GM12891 (cell line): ENCODE measurements at regions not wholly inside any gene's neighbourhood (a gene's known extent, or its start where the extent isn't known, plus 50 kb on each side); places are given as distances from the start of the nearest gene placed in this dataset.

Source experiments
- DNase-seq: peaks from one replicate; pipeline ENCODE4 v3.0.0; 2011; ENCODE audit warnings: low spot score; ENCODE audit not compliant: insufficient read length
- FAIRE-seq: peaks from 2 replicates; lab custom pipeline; 2011; peaks lifted over from hg19 to GRCh38; lab: Jason Lieb, UNC
- PAX5 ChIP-seq: IDR thresholded peaks from 2 replicates; pipeline ENCODE4 v1.6.1; 2011; ENCODE audit warnings: low read length, moderate library complexity, mild to moderate bottlenecking; ENCODE audit not compliant: insufficient read depth, severe bottlenecking
- POLR2A ChIP-seq: IDR thresholded peaks from 2 replicates; pipeline ENCODE4 v1.6.1; 2011; ENCODE audit warnings: low read depth, low read length, control low read depth
- POLR2AphosphoS5 ChIP-seq: IDR thresholded peaks from 2 replicates; pipeline ENCODE4 v1.6.1; 2011; ENCODE audit warnings: low read depth, low read length, control low read depth
- POU2F2 ChIP-seq: IDR thresholded peaks from 2 replicates; pipeline ENCODE4 v1.6.1; 2011; ENCODE audit warnings: low read depth, mild to moderate bottlenecking, control low read depth, low read length, moderate library complexity
- SPI1 ChIP-seq: IDR thresholded peaks from 2 replicates; pipeline ENCODE4 v1.6.1; 2011; ENCODE audit warnings: low read depth, low read length, control low read depth
- TAF1 ChIP-seq: IDR thresholded peaks from 2 replicates; pipeline ENCODE4 v1.6.1; 2011; ENCODE audit warnings: low read depth, low read length, control low read depth

DNA sequence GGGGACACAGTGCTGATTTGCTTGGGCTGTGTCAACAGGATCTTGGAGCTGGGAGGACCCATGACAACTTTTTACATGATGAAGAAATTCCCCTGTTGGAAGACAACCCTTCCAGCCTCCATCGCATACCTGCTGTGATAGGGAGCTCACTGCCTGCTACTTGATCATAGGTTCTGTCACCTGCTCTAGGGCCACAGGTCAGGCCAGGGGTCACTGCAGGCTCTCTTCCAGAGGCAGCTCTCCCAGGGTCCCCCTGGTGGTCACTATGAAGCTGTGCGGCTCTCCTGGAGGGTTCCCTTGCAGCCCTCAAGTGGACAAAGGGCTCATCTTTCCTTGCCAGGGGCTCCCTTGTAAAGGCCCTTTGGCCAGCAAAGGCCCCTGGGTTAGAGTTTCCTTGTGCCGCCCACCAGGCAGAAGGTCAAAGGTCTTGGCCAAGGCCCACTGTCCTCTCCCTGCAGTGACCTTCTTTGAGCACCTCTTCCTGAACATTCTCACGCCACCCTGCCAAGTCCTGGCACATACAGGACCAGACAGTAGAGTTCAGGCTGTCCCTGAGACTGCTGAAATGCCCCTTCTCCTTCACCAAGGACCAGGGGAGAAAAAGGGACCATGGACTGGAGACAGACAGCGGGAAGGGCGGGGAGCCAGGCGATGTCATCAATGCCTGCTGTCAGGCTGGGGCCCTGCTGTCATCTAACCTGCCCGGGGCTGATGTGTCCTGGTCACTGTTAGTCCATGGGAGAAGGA is 345.1 kb downstream of the DYSF start:
- DNase-seq (no peak), FAIRE-seq (no peak)
- no peak for TF ChIP-seq POU2F2
- TF ChIP-seq SPI1 = no peak
- no peak for TF ChIP-seq PAX5
- no peak for TF ChIP-seq POLR2AphosphoS5
- no peak for TF ChIP-seq TAF1
- no peak for TF ChIP-seq POLR2A

DNA sequence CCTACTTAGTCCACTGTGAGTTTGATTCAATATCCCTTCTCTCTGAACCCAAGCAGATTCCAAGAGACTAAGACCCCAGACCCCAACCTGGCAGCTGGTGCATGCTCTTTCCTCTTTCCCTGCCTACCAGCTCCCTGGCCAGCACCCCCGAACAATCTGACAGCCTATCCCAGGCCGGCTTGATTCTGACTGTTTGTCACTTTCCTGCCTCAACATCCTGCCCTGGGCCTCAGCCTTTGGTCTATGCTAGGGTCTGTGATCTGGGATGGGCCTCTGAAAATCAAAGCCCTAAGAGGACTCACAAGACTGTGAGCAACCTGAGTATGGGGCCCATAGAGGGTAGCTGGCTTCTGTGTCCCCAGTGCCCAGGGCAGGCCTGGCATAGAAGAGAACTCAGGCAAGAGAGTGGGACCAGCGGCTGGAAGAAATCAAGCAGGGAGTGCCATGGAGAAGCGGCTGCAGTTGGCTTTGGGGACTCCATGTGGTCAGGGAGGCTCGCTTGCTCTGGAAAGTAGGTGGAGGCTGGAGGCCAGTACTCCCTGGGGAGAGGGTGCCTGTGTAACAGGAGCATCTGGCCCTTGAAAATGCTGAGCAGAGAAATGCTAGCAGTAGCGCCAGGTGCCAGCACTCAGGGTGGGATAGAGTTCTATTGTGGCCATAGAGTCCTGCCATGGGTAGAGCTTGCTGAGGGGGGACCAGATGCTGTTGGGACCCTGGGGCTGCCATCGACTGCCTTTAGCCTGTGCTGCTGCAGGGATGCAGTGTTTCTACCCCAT is 343.9 kb downstream of the DYSF start:
- TF ChIP-seq TAF1 = no peak
- no peak for TF ChIP-seq POLR2A
- TF ChIP-seq POU2F2 = no peak
- no peak for TF ChIP-seq SPI1
- FAIRE-seq (no peak), DNase-seq (no peak)

DNA sequence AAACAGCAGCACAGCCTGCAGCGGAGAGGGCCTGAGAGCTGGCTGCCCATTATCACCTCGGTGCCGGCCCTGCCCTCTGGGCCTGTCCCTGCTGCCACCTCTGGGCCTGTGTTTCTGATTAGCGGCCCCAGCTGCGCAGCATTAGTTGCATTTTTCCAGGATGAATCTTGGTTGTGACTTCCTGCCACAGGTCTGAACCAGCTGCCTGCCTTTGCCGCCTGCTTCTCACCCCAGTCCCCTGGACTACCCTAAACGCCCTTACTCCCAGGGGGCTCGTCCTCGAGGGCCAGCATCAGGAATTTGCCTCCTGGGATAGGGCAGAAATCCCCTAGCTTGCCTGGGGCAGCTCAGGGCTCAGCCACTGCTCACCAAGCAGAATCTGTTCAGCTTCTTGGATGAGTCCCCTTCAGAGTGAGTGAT is 342.8 kb downstream of the DYSF start:
- TF ChIP-seq SPI1 (no peak), POLR2AphosphoS5 (no peak), TAF1 (no peak), POLR2A (no peak)
- DNase-seq (no peak), FAIRE-seq (no peak)

DNA sequence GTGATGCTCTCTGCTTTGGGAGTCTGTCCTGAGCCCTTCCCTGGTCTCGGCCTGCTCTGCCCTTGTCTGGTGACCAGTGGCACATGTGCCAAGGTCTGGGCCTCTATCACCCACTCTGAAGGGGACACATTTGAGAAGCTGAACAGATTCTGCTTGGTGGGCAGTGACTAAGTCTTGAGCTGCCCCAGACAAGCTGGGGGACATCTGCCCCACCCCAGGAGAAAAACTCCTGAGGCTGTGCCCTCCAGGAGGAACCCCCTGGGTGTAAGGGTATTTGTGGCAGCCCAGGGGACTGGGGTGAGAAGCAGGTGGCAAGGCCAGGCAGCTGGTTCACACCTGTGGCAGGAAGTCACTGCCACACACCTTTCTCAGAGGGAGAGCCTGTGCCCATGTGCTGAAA is 342.1 kb downstream of the DYSF start:
- no peak for TF ChIP-seq SPI1
- no peak for TF ChIP-seq POU2F2
- TF ChIP-seq POLR2AphosphoS5 = no peak
- no peak for TF ChIP-seq POLR2A
- no peak for FAIRE-seq
- DNase-seq = no peak

DNA sequence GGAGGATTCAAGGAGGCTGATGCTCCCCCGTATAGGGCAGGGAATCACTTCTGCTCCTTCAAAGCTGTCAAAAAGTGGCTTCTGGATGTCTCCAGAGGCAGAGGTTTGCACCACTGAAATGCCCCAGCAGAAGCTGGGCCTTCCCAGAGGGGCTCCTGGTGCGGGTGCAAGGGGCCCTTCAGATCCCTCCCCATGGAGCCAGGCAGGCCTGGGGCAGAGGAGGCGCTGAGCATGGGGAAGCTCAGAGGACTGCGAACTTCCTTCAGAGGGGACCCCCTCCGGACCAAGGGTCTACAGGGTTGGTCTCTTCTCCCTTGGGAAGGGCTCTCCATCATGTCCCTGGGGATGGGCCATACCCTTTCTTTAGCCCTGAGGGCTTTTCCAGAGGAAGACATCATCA is 341.2 kb downstream of the DYSF start:
- DNase-seq (no peak), FAIRE-seq (no peak)
- TF ChIP-seq PAX5 (no peak), SPI1 (no peak), POLR2AphosphoS5 (no peak), POU2F2 (no peak), POLR2A (no peak), TAF1 (no peak)

DNA sequence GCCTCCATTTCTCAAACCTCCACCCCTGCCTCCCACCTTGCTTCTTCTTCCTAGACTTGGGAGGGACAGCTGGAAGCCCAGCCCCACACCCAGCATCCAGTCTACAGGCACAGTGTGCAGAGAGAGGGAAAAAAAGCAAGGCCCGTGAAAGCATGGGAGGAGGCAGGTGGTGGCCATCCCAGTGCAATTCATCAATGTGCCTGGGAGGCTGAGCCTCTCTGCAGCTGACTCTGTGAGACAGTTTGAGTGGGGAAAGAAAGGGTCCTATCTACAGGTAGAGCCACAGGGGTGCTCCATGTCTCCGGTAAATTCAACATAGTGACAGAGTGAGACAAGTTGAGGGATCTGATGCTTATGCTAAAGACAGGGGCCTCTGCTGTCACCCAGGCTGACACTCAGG is 340.6 kb downstream of the DYSF start:
- FAIRE-seq (no peak), DNase-seq (no peak)
- TF ChIP-seq TAF1 (no peak), POU2F2 (no peak), POLR2AphosphoS5 (no peak), POLR2A (no peak), PAX5 (no peak), SPI1 (no peak)

DNA sequence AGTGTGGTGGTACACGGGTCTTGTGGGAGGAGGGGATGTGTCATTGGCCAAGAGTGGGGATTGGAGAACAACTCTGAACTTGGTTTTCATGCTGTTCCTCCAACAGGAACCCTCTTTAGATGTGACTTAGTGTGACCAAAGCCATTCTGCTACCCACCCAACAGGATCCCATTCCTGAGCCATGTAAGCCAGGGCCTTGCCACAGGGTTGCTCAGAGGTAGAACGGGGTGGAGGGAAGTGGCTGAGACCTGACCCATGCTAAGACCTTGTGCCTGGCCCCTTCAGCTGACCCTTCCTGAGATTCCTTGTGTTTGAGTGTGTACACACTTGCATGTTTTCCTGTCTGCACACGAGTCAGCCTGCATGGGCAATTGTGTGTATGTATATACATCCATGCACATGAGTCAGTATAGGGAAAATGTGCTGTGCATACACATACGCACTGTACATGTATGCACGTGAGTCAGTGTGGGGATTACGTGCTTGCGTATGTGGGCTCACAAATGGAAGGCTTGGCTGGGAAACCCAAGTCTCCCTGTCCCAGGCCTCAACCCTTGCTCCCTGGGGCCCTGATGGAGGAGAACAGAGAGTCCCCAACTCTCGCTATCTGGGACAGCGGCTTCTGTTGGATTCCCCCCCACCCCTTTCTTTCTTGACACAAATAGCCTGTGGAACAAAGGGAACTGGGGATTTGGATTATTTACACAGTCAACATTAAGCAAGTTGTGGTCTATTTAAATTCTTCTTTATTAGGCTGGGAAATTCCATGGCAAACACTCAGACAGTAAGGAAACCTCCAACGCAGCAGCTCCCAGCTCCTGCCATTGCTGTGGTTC is 339.8 kb downstream of the DYSF start:
- FAIRE-seq = no peak

DNA sequence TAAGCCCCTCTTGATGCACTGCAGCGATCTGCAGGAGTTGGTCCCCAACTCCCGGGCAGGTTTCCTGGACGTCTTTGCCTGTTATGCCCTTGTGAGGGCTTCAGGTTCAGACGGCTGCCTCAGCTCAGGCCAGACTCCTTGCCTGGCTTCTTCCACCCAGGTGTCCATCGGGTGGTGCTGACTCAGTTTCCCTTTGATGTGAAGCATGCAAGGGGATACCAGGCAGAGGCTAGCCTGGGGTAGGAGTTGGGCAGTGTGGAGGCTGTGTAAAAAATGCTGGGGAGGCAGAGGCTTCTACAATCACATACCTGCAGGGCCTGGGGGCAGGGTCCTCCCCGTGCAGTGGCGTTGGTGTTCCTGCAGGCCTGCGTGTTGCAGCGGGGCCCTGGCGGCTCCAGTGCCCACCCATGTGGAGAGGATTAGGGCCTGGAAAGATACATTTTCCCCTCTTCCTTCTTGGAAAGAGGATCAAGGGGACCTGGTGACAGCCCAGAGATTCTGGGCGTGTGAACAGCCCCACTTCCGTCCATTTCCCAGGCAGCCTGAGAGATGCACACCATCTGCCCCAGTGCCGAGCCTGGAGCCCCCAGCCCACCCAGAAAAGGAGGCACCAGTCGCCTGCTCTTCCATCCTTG is 338.3 kb downstream of the DYSF start:
- DNase-seq = no peak
- TF ChIP-seq SPI1 (no peak), POLR2A (no peak), PAX5 (no peak), POU2F2 (no peak), TAF1 (no peak), POLR2AphosphoS5 (no peak)
- FAIRE-seq = no peak

More for the DNA sequence above, 339.8 kb downstream of the DYSF start:
- TF ChIP-seq SPI1 (no peak), POLR2A (no peak), POU2F2 (no peak), POLR2AphosphoS5 (no peak), PAX5 (no peak), TAF1 (no peak)
- no peak for DNase-seq

DNA sequence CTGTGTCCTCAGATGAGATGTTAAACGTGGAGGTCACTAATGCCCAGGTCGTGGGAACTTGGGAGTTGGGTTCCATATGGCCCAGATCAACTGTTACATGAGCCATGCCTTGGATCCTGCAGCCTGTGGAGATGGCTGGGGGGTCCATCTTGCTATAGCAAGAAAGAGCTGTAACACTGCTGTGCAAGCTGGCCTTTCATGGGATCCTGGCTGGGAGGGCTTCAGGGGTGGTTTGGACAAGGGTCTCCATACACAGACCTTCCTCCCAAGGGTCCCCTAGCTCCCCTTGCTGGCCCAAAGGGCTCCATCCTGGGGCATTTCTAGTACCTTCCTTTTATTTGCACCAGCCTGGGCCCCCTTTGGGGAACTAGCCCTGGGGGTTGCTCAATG is 337.7 kb downstream of the DYSF start:
- FAIRE-seq = no peak
- DNase-seq = no peak
- TF ChIP-seq POLR2AphosphoS5 (no peak), TAF1 (no peak), POU2F2 (no peak), POLR2A (no peak), PAX5 (no peak), SPI1 (no peak)
